GM21360 (cell line): ENCODE measurements at regions not wholly inside any gene's neighbourhood (a gene's known extent, or its start where the extent isn't known, plus 50 kb on each side); places are given as distances from the start of the nearest gene placed in this dataset.
"Not testable (repeated sequence)": the region's sequence is repeated elsewhere in the genome, so short reads cannot be mapped to it uniquely, and the experiment has no call there.

Experiments
- ATAC-seq: cut with Tn5 transposase; IDR thresholded peaks from one replicate; pipeline ENCODE4 v1.9.1; 2021; ENCODE audit warnings: mild to moderate bottlenecking, moderate library complexity; ENCODE audit not compliant: unreplicated experiment

DNA sequence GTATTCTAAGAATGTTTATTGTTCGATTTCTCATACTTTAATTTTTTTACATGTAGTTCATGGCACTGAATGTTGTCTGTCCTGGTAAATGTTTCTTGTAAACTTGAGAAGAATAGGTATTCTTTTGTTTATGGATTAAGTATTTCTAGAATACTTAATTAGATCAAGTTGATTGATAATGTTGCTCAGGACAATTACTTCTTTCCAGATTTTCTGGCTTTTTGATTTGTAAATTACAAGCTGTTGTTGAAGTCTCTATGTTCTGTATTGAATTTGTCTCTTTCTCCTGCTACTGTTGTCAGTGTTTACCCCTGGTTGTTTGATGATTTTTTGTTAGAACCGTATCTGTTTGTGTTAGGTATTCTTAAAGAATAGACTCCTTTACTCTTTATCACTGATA is 1720.9 kb upstream of the AGA start:
- ATAC-seq: no peak

DNA sequence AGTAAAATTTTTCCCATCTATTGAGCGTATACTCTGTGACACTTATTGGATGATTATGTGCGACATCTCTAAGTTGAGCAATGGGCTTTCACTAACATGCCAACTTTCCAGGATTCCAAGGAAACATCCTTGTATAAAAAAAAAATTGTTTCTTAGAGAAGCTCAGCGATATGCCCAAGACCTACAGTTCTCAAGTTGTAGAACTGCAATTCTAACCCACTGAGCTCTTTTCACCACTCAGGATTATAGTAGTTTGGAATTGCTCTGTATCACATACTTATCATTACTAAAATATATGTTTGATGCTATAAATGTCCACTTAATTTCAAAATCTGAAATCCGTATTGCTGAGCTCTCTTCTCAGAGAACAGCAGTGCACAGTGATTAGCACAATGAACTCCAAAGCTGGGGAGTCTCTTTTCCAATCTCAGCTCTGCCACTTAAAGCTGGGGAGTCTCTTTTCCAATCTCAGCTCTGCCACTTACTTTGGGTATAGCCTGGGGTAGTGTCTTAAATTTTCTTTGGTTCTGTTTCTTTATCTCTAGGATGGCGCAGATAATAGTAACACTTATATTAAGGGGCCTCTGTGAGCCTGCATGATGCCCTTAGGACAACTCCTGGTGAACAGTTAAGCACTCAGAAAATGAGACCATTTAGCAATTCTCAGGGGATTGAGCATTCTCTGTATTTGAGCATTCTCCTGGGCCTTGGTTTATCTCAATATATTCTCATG is 1722.2 kb upstream of the AGA start:
- ATAC-seq: no peak

DNA sequence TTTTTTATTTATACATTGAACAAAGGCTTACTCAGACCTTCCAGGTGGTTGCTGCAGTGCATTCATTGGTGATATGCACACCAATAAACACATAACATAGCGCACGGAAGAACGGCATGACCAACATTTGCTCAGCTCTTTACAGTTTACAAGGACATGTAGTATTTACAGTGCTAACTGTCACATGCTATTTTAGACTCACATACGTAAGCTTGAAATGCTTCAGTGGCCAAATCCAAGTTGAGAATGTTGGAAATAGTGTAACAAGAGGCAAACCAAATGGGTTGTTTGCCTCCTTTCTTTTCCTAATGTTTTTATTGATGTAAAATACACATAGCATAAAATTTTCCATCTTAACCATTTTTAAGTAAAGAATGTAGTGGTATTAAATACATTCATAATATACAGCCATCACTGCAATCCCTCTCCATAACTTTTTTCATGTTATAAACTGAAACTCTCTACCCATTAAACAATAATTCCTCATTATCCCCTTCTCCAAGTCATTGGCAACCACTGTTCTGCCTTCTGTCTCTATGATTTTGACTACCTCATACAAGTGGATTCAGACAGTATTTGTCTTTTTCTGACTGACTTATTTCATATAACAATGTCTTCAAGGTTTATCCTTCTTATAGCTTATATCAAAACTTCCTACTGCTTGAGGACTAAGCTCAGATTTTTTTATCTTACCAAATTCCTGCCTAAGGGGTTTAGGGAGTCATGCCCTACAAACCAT is 1722.9 kb upstream of the AGA start:
- ATAC-seq: no peak

DNA sequence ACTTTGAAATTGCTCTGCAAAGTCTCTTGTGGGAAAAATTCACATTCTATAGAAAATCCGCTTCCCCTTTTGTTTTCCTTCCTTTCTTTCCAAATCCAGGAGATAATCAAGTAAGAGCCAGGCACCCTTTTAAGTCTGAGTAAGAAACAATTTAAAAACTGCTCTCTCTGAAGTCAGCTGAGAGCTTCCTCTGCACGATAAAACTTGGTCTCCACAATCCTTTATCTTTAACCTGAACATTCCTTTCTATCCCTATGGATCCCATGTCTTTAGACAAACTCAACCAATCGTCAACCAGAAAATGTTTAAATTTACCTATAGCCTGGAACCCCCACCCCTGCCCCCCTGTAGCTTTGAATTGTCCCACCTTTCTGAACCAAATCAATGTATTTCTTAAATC is 1723.6 kb upstream of the AGA start:
- ATAC-seq: no peak

DNA sequence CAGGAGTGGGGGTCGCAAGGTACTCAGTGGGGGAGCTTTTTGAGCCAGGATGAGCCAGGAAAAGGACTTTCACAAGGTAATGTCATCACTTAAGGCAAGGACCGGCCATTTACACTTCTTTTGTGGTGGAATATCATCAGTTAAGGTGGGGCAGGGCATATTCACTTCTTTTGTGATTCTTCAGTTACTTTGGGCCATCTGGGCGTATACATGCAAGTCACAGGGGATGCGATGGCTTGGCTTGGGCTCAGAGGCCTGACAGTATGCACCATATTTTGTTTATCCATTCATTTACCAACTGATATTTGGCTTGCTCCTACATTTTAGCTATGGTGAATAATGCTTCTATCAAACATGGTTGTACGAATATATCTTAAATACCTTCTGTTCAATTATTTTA is 1728.1 kb upstream of the AGA start:
- ATAC-seq: not testable (repeated sequence)

DNA sequence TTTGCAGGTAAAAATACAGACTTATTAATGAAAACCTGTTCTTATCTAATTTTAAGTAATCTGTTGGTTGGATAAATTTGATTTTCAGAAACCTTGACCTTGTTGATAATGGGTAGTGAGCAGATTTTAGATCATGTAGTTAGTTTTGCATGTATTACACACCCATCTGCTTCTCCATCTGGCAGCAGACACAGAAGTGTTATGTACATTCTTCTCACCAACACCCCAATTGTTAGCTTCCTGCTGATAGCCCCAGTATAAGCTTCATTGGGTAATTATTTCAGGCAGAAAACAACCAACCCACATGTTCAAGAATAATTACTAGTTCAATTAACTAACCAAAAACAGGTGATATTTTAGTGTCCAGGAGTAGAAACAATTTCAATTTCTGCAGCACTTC is 1740.5 kb upstream of the AGA start:
- ATAC-seq: no peak

DNA sequence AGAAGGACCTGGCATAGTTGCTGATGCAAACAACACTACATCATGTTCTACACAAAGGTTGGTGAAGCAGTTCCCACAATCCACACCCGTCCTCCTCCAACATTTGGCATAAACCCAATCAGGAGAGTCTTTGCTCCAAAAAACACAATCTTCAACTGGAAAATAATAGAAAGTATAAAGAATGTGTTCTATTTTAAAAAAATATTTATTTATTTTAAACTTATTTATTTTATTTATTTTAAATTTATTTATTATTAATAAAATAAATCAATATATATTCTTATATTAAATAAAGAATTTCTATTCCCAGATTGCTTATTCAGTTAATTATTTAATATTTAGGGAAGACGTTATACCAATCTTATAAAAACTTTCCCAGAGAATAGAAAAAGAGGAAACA is 1753.7 kb upstream of the AGA start:
- ATAC-seq: no peak

DNA sequence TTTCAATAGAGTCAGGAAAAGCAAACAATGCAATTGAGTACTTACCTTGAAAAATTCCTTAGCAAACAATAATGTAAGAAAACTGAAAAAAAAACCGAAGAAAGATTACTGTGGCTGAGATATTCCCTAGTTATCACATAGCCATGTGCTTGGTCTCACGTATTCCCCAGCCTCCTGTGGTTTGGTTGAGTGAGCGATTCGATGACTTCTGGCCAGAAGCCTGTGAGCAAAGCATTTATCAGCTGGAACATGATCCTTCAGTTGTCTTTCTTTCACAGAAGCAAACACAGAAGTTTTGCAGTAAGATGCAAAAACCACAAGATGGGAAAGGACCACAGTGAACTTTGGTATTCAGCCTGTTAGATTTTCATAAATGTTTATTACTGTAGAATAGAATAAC is 1754.3 kb upstream of the AGA start:
- ATAC-seq: no peak

DNA sequence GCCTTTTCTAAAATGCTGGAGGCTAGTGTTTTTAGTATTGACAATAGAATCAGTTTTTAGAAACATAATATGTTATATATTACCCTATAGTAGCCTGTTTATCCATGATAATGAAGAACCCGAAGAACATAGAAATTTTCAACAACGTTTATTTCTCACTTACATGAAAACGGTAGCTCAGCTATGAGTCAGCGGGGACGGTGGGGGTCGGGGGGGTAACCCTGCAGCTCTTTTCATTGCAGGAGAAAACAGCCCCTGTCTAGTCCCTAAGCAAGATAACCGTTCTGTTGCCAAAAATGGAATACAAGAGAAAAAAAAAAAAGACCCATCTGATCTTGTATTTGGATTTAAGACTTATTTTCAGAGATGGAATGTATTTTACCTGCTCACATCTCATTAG is 1758.4 kb upstream of the AGA start:
- no peak for ATAC-seq

DNA sequence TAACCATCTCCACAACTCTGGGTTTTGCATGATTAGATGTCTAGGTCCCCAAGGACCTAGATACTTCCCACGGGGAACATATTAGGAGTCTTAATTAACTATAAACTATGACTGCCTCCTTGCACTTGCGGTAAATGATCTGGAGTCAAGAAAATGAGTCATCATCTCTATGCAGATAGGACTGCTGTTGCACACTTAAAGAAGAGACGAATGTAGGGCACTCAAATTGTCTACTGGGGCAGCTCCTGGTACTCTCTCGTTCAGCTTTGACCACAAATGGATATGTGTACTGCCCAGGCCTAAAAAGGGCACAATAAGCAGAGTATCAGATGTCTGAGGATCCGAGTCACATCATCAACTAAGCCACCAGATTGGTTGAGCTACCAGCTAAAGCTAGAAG is 1783.4 kb upstream of the AGA start:
- ATAC-seq: no peak

DNA sequence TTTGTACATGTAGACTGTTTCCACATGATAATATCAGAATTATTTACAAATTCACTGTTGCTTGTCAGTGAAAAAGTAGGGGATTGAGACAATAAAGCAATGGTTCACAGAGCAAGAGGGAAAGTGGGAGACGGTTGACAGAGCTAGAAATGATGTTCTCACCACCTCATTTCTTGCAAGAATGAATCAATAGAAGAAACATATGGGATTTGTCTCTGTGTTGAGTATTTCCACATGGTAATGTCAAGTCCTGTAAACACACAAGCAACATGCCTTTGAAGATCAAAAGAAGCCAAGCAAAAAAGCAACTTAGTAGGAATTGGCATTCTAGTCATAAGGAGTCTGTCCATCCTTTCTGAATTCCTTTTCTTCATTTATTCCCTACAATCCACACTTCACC is 1806.6 kb upstream of the AGA start:
- ATAC-seq: no peak

DNA sequence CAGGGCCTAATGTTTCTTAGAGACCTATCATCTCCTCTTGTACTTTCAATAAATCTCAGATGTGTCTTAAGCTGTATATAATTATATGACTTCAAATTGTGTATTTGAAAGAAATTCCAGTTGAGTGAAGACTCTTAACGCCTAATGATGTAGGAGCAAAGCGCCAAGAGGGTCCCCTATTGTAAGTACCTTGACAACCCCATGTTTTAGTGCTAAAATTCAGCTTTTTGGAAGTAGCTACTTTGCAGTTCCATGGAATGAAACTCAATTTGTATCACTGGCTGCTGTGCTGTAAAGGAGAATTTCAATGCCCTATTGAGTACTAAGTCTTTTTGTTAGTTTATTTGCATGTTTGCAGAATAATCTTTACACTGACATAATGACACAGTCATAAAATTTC is 1826.6 kb upstream of the AGA start:
- ATAC-seq: no peak

DNA sequence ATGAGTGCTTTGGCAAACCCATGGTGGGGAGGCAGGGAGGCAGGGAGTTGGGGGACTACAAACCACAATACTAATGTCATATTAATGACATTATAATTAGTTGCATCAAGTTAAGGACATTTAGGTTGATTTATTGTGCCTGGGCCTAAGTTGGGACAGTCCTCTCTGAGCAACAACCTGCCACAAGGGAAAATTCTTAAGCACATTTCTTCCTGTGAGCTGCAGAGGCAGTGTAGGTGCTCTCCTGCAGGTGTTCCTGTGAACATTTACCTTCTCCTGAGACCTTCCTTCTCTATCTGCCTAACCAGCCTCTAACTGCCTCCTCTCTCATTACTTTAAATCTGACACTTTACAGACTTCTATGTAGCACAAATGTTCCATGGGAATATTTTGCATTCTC is 1830.0 kb upstream of the AGA start:
- ATAC-seq: no peak

DNA sequence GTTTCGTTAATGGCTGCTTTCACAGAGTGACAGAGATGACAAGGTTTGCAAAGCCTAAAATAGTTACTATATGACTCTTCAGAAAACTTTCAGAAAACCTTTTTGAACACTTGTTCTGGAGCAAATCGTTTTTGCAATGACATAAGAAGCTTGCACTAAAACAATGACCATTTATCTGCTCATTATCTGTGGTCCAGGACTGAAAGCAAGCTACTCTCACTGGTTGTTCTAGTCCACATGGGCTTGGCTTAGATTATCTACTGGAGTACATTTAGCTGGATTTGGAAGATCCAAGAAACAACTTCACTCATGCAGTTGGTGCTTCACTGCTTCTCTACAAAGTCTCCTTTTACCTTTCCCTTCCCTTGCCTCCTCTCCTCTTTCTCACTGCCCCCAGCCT is 1836.4 kb upstream of the AGA start:
- no peak for ATAC-seq

DNA sequence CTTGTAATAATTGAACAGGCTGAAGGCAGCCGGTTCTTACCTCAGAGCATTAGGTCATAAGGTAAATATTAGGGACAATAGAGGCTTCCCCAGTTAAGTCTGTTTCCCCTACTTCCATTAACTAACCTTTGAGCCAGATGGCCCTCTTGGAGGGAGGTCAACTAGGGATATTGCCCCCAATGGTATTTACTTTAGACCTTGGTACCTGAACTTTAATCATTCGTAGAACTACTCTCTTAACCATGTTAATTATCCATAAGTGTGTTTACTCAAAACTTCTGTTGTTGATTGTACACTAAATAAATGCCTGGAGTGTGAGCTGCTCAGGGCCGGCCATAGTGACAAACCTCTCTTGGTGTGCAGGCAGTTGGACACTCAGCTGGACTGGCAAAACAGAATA is 1843.5 kb upstream of the AGA start:
- no peak for ATAC-seq

DNA sequence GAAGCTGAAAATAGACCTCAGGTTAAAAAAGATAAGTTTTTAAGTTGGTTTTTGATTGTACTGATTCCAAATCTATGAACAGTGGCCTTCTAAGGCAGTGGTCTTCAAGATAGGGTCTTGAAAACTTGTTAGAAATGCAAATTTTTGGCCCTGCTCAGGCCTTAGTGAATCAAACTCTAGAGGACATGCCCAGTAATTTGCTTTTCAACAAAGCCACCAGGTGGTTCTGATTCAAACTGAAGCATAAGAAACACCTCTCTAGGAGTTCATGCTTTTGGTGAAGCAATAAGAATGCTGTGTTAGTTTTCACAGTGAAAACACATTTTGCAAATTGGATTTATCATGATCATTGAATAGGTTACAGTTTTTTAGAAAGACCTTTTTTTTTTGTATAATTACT is 1849.4 kb upstream of the AGA start:
- ATAC-seq: no peak

DNA sequence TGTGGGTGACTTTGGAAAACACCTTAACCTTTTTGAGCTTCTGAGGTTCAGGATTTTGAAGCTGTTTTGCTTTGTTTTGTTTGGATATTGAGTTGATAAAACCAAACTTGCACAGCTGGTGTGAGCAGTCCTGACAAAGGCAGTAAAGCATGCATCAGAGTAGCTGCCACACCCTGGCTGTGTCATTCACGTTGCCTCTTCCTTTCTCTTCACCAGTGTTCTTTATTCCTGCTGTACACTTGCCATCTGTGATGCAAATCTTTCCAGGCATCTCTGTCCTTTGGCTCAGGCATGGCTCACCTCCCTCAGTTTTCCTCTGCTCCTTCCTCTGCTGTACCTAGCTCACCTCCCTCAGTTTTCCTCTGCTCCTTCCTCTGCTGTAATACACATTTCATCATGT is 1850.2 kb upstream of the AGA start:
- ATAC-seq: no peak

DNA sequence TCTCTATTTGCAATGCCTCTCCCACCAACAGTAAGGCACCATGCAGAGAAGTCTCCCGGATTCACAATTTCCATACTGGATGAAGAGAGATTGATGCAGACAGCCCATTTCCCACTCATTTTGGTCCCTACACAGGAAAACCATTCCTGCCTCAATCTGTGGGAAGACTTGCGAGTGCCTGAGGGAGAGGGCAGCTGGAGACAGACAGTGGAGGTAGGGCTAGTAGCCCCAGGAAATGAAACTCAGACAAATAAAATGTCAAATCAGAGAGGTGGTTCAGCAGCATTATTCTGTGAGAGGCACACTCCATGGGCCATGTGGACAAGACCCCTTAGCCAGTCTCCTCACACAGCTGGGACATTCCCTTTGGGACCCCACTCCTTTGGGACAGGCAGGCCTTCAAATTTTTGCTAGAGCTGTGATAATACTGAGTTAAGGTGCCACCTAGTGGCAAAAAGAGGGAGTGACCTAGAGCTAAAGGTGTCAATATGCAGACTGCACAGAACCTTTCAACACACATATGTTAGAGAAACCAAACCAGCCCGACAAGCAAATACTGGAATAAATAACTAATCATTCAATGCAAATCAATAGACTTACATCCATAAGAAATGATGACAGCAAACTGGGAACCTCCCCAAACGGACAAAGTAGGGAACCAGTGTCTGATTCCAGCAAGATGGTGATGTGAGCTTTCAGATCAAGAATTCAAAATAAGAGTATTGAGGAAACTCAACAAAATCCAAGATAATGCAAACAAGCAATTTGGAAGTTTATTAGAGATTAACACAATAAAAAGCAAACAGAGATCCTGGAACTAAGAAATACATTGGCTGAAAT is 1865.3 kb upstream of the AGA start:
- ATAC-seq: peak; percentile 97

DNA sequence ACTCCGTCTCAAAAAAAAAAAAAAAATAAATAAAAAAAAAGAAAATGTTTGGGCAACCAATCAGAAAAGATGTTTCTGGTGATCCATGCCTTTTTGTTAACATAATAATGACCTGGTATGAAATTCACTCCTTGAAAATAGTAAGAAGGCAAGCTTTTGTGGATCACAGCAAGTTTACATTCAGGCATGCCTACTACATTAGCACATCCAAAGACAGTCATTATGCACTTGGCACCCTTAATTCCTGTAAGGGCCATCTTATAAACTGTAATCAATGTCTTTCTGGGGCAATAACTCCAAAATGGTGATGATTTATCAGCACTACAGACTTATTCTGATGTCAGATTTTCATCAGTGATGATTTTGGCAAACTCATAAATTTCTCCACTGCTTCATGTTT is 1871.6 kb upstream of the AGA start:
- ATAC-seq: no peak

DNA sequence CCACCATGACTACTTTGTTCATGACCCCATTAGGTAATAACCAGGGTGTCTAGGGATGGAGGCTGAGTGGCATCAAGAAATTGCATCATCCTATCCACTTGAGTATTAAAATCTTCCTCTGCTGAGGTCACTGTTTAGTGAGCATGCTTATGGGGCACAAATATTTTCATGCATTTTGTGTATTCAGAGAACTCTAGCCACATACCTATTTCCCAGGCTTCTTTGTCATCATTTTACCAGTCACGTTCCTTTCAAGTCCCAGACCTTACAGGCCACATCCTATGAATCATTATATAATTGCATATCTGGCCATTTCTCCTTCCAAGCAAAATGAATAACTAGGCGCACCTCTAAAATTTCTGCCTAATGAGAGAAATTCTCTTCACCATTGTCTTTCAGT is 1882.9 kb upstream of the AGA start:
- no peak for ATAC-seq

DNA sequence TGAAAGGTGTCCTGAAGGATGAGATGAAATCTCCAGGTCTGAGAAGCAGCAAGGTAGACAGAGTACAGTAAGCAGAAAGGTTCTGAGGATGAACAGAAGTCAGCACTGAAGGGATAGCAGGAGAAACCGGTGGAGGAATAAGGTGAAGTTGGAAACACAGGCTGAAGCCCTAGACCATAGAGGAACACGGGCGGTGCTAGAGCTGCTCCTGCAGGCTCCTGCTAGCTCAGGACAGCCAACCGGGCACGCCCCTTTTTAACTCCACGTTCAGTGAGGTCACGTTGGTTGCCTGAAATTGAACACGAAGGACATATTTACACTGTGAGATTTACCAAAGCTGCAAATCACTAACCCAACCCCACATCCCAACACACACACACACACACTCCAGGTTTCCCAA is 1886.4 kb upstream of the AGA start:
- ATAC-seq: no peak

DNA sequence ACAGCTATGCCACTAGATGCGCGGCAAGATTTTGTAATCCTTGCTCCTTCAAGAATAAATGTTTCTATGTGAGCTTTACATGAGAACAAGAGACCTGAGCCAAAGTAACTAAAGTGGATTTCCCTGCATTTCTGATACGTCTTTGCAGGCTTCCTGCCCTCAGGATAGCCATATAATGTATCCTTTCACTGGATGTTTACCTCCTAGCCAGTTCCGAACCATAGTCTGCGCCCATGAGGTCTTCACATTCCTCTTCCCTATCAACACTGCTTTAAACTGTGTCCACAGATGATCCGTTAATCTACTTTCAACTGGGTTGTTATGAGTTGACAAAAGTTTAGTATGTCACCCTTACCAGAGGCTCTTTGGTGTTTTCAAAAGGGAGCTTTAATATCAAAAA is 1889.1 kb upstream of the AGA start:
- no peak for ATAC-seq
